GM12878 (cell line): ENCODE measurements at regions not wholly inside any gene's neighbourhood (a gene's known extent, or its start where the extent isn't known, plus 50 kb on each side); places are given as distances from the start of the nearest gene placed in this dataset.

Experiments
- ATAC-seq: fragments of 200-7000 bp; cut with Tn5 transposase; 3 replicates; pipeline ENCODE4 v1.9.1; 2020; ENCODE audit warnings: mild to moderate bottlenecking, moderate library complexity
- BruUV-seq: library from RNA; stranded (reverse); fragments of 400-500 nt; replicated peaks from 2 replicates; lab custom pipeline; 2021; lab: Mats Ljungman, UMichigan
- CTCF ChIA-PET: fragments of 300-600 bp; sonication (Branson Sonifier 250); formaldehyde crosslinking; extraction: SDS; loops from one replicate; lab custom pipeline; 2021; ENCODE audit warnings: inconsistent platforms; lab: Yijun Ruan, JAX
- POLR2A ChIA-PET: fragments of 350-600 bp; formaldehyde crosslinking; extraction: SDS; loops from one replicate; lab custom pipeline; 2021; ENCODE audit warnings: inconsistent platforms; lab: Charles Lee
- RAD21 ChIA-PET: fragments of 300-600 bp; sonication (Branson Sonifier 250); formaldehyde crosslinking; loops from one replicate; lab custom pipeline; 2023; ENCODE audit warnings: antibody characterized with exemption; ENCODE audit not compliant: unreplicated experiment; lab: Charles Lee
- SMC1A ChIA-PET: fragments of 300-600 bp; sonication (Branson Sonifier 250); formaldehyde crosslinking; loops from one replicate; lab custom pipeline; 2023; ENCODE audit not compliant: unreplicated experiment, uncharacterized antibody; lab: Charles Lee
- DNase-seq: peaks from one replicate; pipeline ENCODE4 v3.0.0-alpha.2; 2011; ENCODE audit warnings: low read depth, low spot score
- FAIRE-seq: peaks from 3 replicates; lab custom pipeline; 2011; peaks lifted over from hg19 to GRCh38; lab: Jason Lieb, UNC
- H2AFZ ChIP-seq: 2 replicates; pipeline ENCODE4 v1.6.0; 2011; ENCODE audit warnings: low read depth, low read length, control low read depth; ENCODE audit not compliant: control insufficient read depth
- H3K27ac ChIP-seq: 2 replicates; pipeline ENCODE4 v1.5.1; 2011; ENCODE audit warnings: control low read depth; ENCODE audit not compliant: control insufficient read depth, insufficient read depth
- H3K27me3 ChIP-seq, 2 experiments: replicated peaks in 1 of 2; 2 replicates each; pipeline versions ENCODE4 v1.6.0 to v1.6.1; 2011; ENCODE audit warnings: low read length in 1 of 2; ENCODE audit not compliant: control insufficient read depth in 2 of 2, insufficient read depth in 2 of 2
- H3K36me3 ChIP-seq, 2 experiments: 2 replicates each; pipeline ENCODE4 v1.5.1; 2011; ENCODE audit warnings: low read length in 1 of 2; ENCODE audit not compliant: control insufficient read depth in 2 of 2, insufficient read depth in 2 of 2
- H3K4me1 ChIP-seq: 2 replicates; pipeline ENCODE4 v1.6.1; 2011; ENCODE audit warnings: mild to moderate bottlenecking, low read length, moderate library complexity, mixed read lengths; ENCODE audit not compliant: control insufficient read depth, insufficient read depth
- H3K4me2 ChIP-seq: 2 replicates; pipeline ENCODE4 v1.6.0; 2011; ENCODE audit warnings: control low read depth; ENCODE audit not compliant: control insufficient read depth, insufficient read depth
- H3K4me3 ChIP-seq: fragments of 200-600 bp; sonication (generic); 2 replicates; pipeline ENCODE4 v1.5.1; 2016
- H3K79me2 ChIP-seq: 2 replicates; pipeline ENCODE4 v1.6.0; 2011; ENCODE audit warnings: low read length; ENCODE audit not compliant: control insufficient read depth, insufficient read depth
- H3K9ac ChIP-seq: 2 replicates; pipeline ENCODE4 v1.8.0; 2011; ENCODE audit warnings: low read length, control low read depth, mixed read lengths; ENCODE audit not compliant: control insufficient read depth, insufficient read depth
- H3K9me3 ChIP-seq: replicated peaks from 3 replicates; pipeline ENCODE4 v1.5.1; 2011; ENCODE audit warnings: mild to moderate bottlenecking, low read length; ENCODE audit not compliant: control insufficient read depth, insufficient read depth
- H4K20me1 ChIP-seq: 2 replicates; pipeline ENCODE4 v1.6.0; 2011; ENCODE audit not compliant: control insufficient read depth, insufficient read depth
- NRF1 ChIP-seq: conservative IDR thresholded peaks from 2 replicates; pipeline ENCODE4 v1.6.1; 2011; ENCODE audit warnings: mild to moderate bottlenecking, low read depth, low read length, improper control_type of control experiment
- RAD21 ChIP-seq: IDR thresholded peaks from 2 replicates; pipeline ENCODE4 v1.6.1; 2011; ENCODE audit warnings: mild to moderate bottlenecking, low read depth, low read length, moderate library complexity; ENCODE audit not compliant: insufficient read depth
- SMC3 ChIP-seq: IDR thresholded peaks from 2 replicates; pipeline ENCODE4 v1.6.1; 2011; ENCODE audit warnings: low read length, improper control_type of control experiment, borderline replicate concordance
- SREBF2 ChIP-seq: IDR thresholded peaks from 2 replicates; pipeline ENCODE4 v1.6.1; 2012; ENCODE audit warnings: mild to moderate bottlenecking, low read length
- WGBS: methylation state at CpG from one replicate; pipeline ENCODE4 v1.1.6; 2016; ENCODE audit warnings: low lambda C conversion rate; ENCODE audit not compliant: insufficient replicate concordance, insufficient coverage; ENCODE audit errors: missing lambda C conversion rate; 5-methylcytosine and 5-hydroxymethylcytosine counted together
- in situ Hi-C: fragments of 300-500 bp; cut with MboI; formaldehyde crosslinking; loops from 9 replicates; pipeline ENCODE4 v1.14.3; 2018; ENCODE audit warnings: mixed read lengths
- intact Hi-C: fragments of 100-400 bp; cut with micrococcal nuclease; formaldehyde crosslinking; loops from one replicate; pipeline ENCODE4 v1.14.2; 2022; ENCODE audit not compliant: unreplicated experiment
- TF ChIP-seq, protein P1 (sequence below): IDR thresholded peaks from 2 replicates; pipeline ENCODE4 v1.6.1; 2011; ENCODE audit warnings: low read depth, mild to moderate bottlenecking, low read length, moderate library complexity, borderline replicate concordance; ENCODE audit errors: extremely low read depth
- TF ChIP-seq, protein P2 (sequence below): fragments of 450-650 bp; IDR thresholded peaks from 2 replicates; pipeline ENCODE4 v1.6.1; 2016; ENCODE audit warnings: mild to moderate bottlenecking, moderate library complexity, borderline replicate concordance
- TF ChIP-seq, protein P3 (sequence below): IDR thresholded peaks from 2 replicates; pipeline ENCODE4 v1.6.1; 2012; ENCODE audit warnings: low read depth, low read length, improper control_type of control experiment
- TF ChIP-seq, protein P4 (sequence below): IDR thresholded peaks from 2 replicates; pipeline ENCODE4 v1.6.1; 2011; ENCODE audit warnings: borderline replicate concordance, low read depth, mild to moderate bottlenecking, moderate library complexity, low read length; ENCODE audit not compliant: insufficient read depth, poor library complexity, severe bottlenecking
- TF ChIP-seq, protein P5 (sequence below), 3 experiments: IDR thresholded peaks in 2 of 3; conservative IDR thresholded peaks in 1 of 3; 2 replicates each; pipeline ENCODE4 v1.5.1; 2011; ENCODE audit warnings: low read depth in 3 of 3, low read length in 3 of 3, mild to moderate bottlenecking in 3 of 3, control low read depth in 2 of 3, moderate library complexity in 2 of 3, inconsistent platforms in 1 of 3, mixed read lengths in 1 of 3; ENCODE audit not compliant: control insufficient read depth in 2 of 3, insufficient read depth in 1 of 3; ENCODE audit errors: extremely low read depth in 1 of 3

DNA sequence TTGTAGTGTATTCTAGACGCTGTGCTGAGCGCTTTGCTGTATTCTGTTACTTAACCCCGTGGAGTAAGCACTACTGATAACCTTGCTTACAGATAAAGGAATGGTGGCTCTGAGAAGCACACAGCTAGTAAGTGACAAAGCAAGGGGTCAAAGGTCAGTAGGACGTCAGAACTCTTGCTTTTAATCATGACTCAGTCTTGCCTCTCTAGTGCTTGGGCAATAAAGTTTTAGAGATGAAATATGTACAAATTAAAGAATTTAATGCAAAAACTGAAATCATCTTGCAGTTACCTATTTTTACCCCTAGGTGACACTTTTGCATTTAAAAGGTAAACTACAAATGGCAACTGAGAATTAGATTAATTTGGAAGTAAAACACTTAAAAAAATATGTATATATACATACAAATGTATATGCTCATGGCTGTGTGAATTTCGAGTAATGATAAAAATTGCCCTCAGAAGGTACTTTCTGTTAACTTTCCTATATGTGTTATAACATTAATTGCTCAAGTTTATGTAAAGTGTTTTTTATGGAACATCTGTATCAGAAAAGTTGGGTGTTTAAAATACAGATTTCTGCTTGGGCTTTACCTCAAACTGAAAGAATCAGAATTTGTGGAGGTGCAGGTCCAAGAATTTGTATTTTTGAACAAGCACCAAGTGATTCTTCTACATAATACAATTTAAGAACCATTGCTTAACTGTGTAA is 175.1 kb upstream of the DAB2 start:
- no peak for ATAC-seq

More for the DNA sequence above, 175.1 kb upstream of the DAB2 start:
- WGBS: 8% methylated on average over 5 of the region's 5 CpGs
- BruUV-seq: no TSS peak
- ChIA-PET SMC1A (interaction anchor here (0.8 to 1.4 kb wide), 2 partner anchors 20 to 1311 kb away, joined by 3 to 4 read pairs; no protein-coding TSS in a partner anchor), POLR2A (no interaction called here), CTCF (interaction anchor here (1.0 to 1.5 kb wide), 3 partner anchors 19 to 28 kb away, joined by 3 read pairs; no protein-coding TSS in a partner anchor), RAD21 (no interaction called here)
- Histone ChIP-seq H3K27me3 (peaks cover 0 to 2% of the 10 kb centered on the region in 2 experiments; a peak in 1 of 4 replicates), H4K20me1 (no peaks in the 10 kb centered on the region), H3K4me2 (no peak overlapping the region), H3K36me3 (no peaks in the 10 kb centered on the region), H3K4me3 (no peak overlapping the region), H3K4me1 (no peaks in the 10 kb centered on the region), H3K9ac (no peak overlapping the region), H3K79me2 (no peaks in the 10 kb centered on the region), H2AFZ (no peak overlapping the region), H3K27ac (no peak overlapping the region), H3K9me3 (no peaks in the 10 kb centered on the region)
- DNase-seq (no peak), FAIRE-seq (no peak)
- in situ Hi-C loops (loop anchor here (10.0 to 25.0 kb wide), 2 partner anchors 1087 to 1285 kb away; partner anchors contain the start of gene PTGER4), intact Hi-C loops (loop anchor here (1.0 to 5.0 kb wide), 2 partner anchors 92 to 1088 kb away; no protein-coding TSS in a partner anchor)
- TF ChIP-seq, protein P1, sequence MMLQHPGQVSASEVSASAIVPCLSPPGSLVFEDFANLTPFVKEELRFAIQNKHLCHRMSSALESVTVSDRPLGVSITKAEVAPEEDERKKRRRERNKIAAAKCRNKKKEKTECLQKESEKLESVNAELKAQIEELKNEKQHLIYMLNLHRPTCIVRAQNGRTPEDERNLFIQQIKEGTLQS: no peak
- TF ChIP-seq RAD21 (peak; percentile 49), SREBF2 (no peak), SMC3 (peak; percentile 31; the same call in 1 of the 2 replicates), NRF1 (no peak)
- TF ChIP-seq, protein P2, sequence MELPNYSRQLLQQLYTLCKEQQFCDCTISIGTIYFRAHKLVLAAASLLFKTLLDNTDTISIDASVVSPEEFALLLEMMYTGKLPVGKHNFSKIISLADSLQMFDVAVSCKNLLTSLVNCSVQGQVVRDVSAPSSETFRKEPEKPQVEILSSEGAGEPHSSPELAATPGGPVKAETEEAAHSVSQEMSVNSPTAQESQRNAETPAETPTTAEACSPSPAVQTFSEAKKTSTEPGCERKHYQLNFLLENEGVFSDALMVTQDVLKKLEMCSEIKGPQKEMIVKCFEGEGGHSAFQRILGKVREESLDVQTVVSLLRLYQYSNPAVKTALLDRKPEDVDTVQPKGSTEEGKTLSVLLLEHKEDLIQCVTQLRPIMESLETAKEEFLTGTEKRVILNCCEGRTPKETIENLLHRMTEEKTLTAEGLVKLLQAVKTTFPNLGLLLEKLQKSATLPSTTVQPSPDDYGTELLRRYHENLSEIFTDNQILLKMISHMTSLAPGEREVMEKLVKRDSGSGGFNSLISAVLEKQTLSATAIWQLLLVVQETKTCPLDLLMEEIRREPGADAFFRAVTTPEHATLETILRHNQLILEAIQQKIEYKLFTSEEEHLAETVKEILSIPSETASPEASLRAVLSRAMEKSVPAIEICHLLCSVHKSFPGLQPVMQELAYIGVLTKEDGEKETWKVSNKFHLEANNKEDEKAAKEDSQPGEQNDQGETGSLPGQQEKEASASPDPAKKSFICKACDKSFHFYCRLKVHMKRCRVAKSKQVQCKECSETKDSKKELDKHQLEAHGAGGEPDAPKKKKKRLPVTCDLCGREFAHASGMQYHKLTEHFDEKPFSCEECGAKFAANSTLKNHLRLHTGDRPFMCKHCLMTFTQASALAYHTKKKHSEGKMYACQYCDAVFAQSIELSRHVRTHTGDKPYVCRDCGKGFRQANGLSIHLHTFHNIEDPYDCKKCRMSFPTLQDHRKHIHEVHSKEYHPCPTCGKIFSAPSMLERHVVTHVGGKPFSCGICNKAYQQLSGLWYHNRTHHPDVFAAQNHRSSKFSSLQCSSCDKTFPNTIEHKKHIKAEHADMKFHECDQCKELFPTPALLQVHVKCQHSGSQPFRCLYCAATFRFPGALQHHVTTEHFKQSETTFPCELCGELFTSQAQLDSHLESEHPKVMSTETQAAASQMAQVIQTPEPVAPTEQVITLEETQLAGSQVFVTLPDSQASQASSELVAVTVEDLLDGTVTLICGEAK: no peak
- TF ChIP-seq, protein P3, sequence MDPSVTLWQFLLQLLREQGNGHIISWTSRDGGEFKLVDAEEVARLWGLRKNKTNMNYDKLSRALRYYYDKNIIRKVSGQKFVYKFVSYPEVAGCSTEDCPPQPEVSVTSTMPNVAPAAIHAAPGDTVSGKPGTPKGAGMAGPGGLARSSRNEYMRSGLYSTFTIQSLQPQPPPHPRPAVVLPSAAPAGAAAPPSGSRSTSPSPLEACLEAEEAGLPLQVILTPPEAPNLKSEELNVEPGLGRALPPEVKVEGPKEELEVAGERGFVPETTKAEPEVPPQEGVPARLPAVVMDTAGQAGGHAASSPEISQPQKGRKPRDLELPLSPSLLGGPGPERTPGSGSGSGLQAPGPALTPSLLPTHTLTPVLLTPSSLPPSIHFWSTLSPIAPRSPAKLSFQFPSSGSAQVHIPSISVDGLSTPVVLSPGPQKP: no peak
- TF ChIP-seq, protein P4, sequence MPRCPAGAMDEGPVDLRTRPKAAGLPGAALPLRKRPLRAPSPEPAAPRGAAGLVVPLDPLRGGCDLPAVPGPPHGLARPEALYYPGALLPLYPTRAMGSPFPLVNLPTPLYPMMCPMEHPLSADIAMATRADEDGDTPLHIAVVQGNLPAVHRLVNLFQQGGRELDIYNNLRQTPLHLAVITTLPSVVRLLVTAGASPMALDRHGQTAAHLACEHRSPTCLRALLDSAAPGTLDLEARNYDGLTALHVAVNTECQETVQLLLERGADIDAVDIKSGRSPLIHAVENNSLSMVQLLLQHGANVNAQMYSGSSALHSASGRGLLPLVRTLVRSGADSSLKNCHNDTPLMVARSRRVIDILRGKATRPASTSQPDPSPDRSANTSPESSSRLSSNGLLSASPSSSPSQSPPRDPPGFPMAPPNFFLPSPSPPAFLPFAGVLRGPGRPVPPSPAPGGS: no peak
- TF ChIP-seq, protein P5, sequence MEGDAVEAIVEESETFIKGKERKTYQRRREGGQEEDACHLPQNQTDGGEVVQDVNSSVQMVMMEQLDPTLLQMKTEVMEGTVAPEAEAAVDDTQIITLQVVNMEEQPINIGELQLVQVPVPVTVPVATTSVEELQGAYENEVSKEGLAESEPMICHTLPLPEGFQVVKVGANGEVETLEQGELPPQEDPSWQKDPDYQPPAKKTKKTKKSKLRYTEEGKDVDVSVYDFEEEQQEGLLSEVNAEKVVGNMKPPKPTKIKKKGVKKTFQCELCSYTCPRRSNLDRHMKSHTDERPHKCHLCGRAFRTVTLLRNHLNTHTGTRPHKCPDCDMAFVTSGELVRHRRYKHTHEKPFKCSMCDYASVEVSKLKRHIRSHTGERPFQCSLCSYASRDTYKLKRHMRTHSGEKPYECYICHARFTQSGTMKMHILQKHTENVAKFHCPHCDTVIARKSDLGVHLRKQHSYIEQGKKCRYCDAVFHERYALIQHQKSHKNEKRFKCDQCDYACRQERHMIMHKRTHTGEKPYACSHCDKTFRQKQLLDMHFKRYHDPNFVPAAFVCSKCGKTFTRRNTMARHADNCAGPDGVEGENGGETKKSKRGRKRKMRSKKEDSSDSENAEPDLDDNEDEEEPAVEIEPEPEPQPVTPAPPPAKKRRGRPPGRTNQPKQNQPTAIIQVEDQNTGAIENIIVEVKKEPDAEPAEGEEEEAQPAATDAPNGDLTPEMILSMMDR (IDR thresholded peaks at IDR 0.05 in 2 of 3, conservative IDR thresholded peaks at IDR 0.05 in 1 of 3; ENCODE audit: control insufficient read depth in 2 of 3, extremely low read depth in 1 of 3, insufficient read depth in 1 of 3, low read depth in 3 of 3, low read length in 3 of 3): peak; percentile 24 to 49 (median 48); a peak in 3 of 6 replicates
